IMR-90 (cell line): ENCODE measurements at regions not wholly inside any gene's neighbourhood (a gene's known extent, or its start where the extent isn't known, plus 50 kb on each side); places are given as distances from the start of the nearest gene placed in this dataset.
A peak's percentile ranks its signal among the peaks of the same experiment; 100 is the strongest.

Experiments
- ATAC-seq: fragments of 200-7000 bp; cut with Tn5 transposase; 2 replicates; pipeline ENCODE4 v1.9.1; 2020; ENCODE audit warnings: low read depth, mild to moderate bottlenecking, moderate library complexity
- BruUV-seq: library from RNA; stranded (reverse); fragments of 400-500 nt; replicated peaks from 2 replicates; lab custom pipeline; 2021; lab: Mats Ljungman, UMichigan
- CTCF ChIA-PET: fragments of 300-600 bp; formaldehyde crosslinking; extraction: SDS; loops from one replicate; lab custom pipeline; 2021; ENCODE audit warnings: antibody characterized with exemption; lab: Yijun Ruan, JAX
- POLR2A ChIA-PET: fragments of 300-600 bp; sonication (Branson Sonifier 250); formaldehyde crosslinking; loops from one replicate; lab custom pipeline; 2022; ENCODE audit warnings: antibody characterized with exemption; ENCODE audit not compliant: unreplicated experiment; lab: Charles Lee
- DNase-seq: peaks from one replicate; pipeline ENCODE4 v3.0.0; 2013
- H2AFZ ChIP-seq: replicated peaks from 2 replicates; pipeline ENCODE3; 2013; ENCODE audit warnings: low read length, mild to moderate bottlenecking; ENCODE audit not compliant: poor library complexity
- H2AK5ac ChIP-seq: 2 replicates; pipeline ENCODE4 v1.6.1; 2013; ENCODE audit warnings: low read depth, low read length, inconsistent platforms
- H2AK9ac ChIP-seq: replicated peaks from 2 replicates; pipeline ENCODE3; 2013; ENCODE audit warnings: mild to moderate bottlenecking, low read depth, low read length, moderate library complexity; ENCODE audit not compliant: poor library complexity
- H2BK120ac ChIP-seq: 2 replicates; pipeline ENCODE4 v1.6.1; 2013; ENCODE audit warnings: low read depth, low read length, inconsistent platforms
- H2BK15ac ChIP-seq: 3 replicates; pipeline ENCODE4 v1.6.1; 2013; ENCODE audit warnings: low read depth, low read length, inconsistent platforms
- H2BK20ac ChIP-seq: 2 replicates; pipeline ENCODE4 v1.6.1; 2013; ENCODE audit warnings: low read depth, mild to moderate bottlenecking, inconsistent platforms, low read length, moderate library complexity
- H2BK5ac ChIP-seq: 2 replicates; pipeline ENCODE4 v1.6.1; 2013; ENCODE audit warnings: mild to moderate bottlenecking, low read depth, low read length, inconsistent platforms; ENCODE audit not compliant: poor library complexity, severe bottlenecking
- H3K14ac ChIP-seq: replicated peaks from 2 replicates; pipeline ENCODE4 v1.6.1; 2013; ENCODE audit warnings: low read depth, low read length, inconsistent platforms
- H3K18ac ChIP-seq: 2 replicates; pipeline ENCODE4 v1.6.1; 2013; ENCODE audit warnings: low read depth, low read length, control low read depth
- H3K23ac ChIP-seq: 2 replicates; pipeline ENCODE4 v1.6.1; 2013; ENCODE audit warnings: low read depth, low read length, inconsistent platforms
- H3K27ac ChIP-seq: 2 replicates; pipeline ENCODE4 v1.5.1; 2013; ENCODE audit warnings: mild to moderate bottlenecking, control low read depth, low read length; ENCODE audit not compliant: insufficient read depth
- H3K27me3 ChIP-seq: 2 replicates; pipeline ENCODE4 v1.6.1; 2013; ENCODE audit warnings: low read length; ENCODE audit not compliant: control insufficient read depth, insufficient read depth
- H3K36me3 ChIP-seq: 2 replicates; pipeline ENCODE4 v1.6.1; 2013; ENCODE audit warnings: low read length, mixed read lengths; ENCODE audit not compliant: control insufficient read depth, insufficient read depth
- H3K4ac ChIP-seq: 2 replicates; pipeline ENCODE4 v1.6.1; 2013; ENCODE audit warnings: low read depth, low read length, inconsistent platforms
- H3K4me1 ChIP-seq: 2 replicates; pipeline ENCODE4 v1.6.1; 2013; ENCODE audit warnings: low read length, mixed read lengths; ENCODE audit not compliant: control insufficient read depth, insufficient read depth
- H3K4me2 ChIP-seq: 2 replicates; pipeline ENCODE4 v1.6.1; 2013; ENCODE audit warnings: low read depth, mild to moderate bottlenecking, control low read depth, low read length, moderate library complexity
- H3K4me3 ChIP-seq: 2 replicates; pipeline ENCODE4 v1.5.1; 2013; ENCODE audit warnings: low read depth, mild to moderate bottlenecking, control low read depth, low read length, moderate library complexity; ENCODE audit not compliant: insufficient read depth
- H3K56ac ChIP-seq: 2 replicates; pipeline ENCODE4 v1.6.1; 2013; ENCODE audit warnings: low read length, inconsistent platforms; ENCODE audit not compliant: insufficient read depth; ENCODE audit errors: extremely low read depth
- H3K79me1 ChIP-seq, 2 experiments: 2 replicates each; pipeline ENCODE4 v1.6.1; 2013; ENCODE audit warnings: low read length in 2 of 2, inconsistent platforms in 1 of 2, low read depth in 1 of 2
- H3K9ac ChIP-seq: 2 replicates; pipeline ENCODE4 v1.6.1; 2013; ENCODE audit warnings: low read depth, low read length, control low read depth
- H3K9me1 ChIP-seq: 2 replicates; pipeline ENCODE4 v1.6.1; 2013; ENCODE audit warnings: low read length, inconsistent platforms; ENCODE audit not compliant: insufficient read depth
- H3K9me3 ChIP-seq: 2 replicates; pipeline ENCODE4 v1.6.1; 2013; ENCODE audit warnings: low read length; ENCODE audit not compliant: control insufficient read depth, insufficient read depth
- H4K20me1 ChIP-seq: 2 replicates; pipeline ENCODE4 v1.6.1; 2013; ENCODE audit warnings: low read length, inconsistent platforms; ENCODE audit not compliant: insufficient read depth
- H4K5ac ChIP-seq: 2 replicates; pipeline ENCODE4 v1.6.1; 2013; ENCODE audit warnings: mild to moderate bottlenecking, low read depth, low read length, control low read depth
- H4K8ac ChIP-seq, 2 experiments: 2 replicates each; pipeline ENCODE4 v1.6.1; 2013; ENCODE audit warnings: low read depth in 2 of 2, low read length in 2 of 2, control low read depth in 1 of 2, inconsistent platforms in 1 of 2
- H4K91ac ChIP-seq: 2 replicates; pipeline ENCODE4 v1.6.1; 2013; ENCODE audit warnings: low read depth, low read length, inconsistent platforms; ENCODE audit not compliant: insufficient read depth
- BHLHE40 ChIP-seq: fragments of 150-350 bp; IDR thresholded peaks from 2 replicates; pipeline ENCODE4 v1.6.1; 2016; ENCODE audit warnings: mild to moderate bottlenecking, low read depth, low read length
- CEBPB ChIP-seq: IDR thresholded peaks from 2 replicates; pipeline ENCODE4 v1.6.1; 2012; ENCODE audit warnings: low read depth, low read length, improper control_type of control experiment
- FOS ChIP-seq: fragments of 150-350 bp; IDR thresholded peaks from 2 replicates; pipeline ENCODE4 v1.6.1; 2016; ENCODE audit warnings: low read depth, low read length
- MAFK ChIP-seq: IDR thresholded peaks from 2 replicates; pipeline ENCODE4 v1.6.1; 2012; ENCODE audit warnings: low read depth, low read length, improper control_type of control experiment
- MAZ ChIP-seq: IDR thresholded peaks from 2 replicates; pipeline ENCODE4 v1.6.1; 2012; ENCODE audit warnings: low read depth, mild to moderate bottlenecking, low read length, improper control_type of control experiment, moderate library complexity, borderline replicate concordance
- POLR2A ChIP-seq: IDR thresholded peaks from 2 replicates; pipeline ENCODE4 v1.6.1; 2012; ENCODE audit warnings: mild to moderate bottlenecking, low read depth, low read length
- RCOR1 ChIP-seq: IDR thresholded peaks from 2 replicates; pipeline ENCODE4 v1.6.1; 2012; ENCODE audit warnings: mild to moderate bottlenecking, low read length, improper control_type of control experiment; ENCODE audit not compliant: insufficient replicate concordance
- SMC3 ChIP-seq: fragments of 150-350 bp; IDR thresholded peaks from 2 replicates; pipeline ENCODE4 v1.6.1; 2016; ENCODE audit warnings: low read depth, mild to moderate bottlenecking, antibody characterized with exemption, low read length, moderate library complexity
- WGBS, 2 experiments: methylation state at CpG; one replicate each; pipeline versions ENCODE4 v1.1.5 to v1.1.7; 2013; ENCODE audit warnings: missing lambda C conversion rate in 2 of 2; ENCODE audit not compliant: insufficient read length in 1 of 2; ENCODE audit errors: extremely low coverage in 2 of 2; 5-methylcytosine and 5-hydroxymethylcytosine counted together
- dilution Hi-C: fragments of 300-500 bp; cut with HindIII; formaldehyde crosslinking; loops from one replicate; pipeline ENCODE4 v1.14.3; 2018; ENCODE audit warnings: low sequenced_read_pairs; ENCODE audit not compliant: unreplicated experiment
- in situ Hi-C: fragments of 300-500 bp; cut with MboI; formaldehyde crosslinking; loops from 3 replicates; pipeline ENCODE4 v1.14.3; 2019; ENCODE audit warnings: low sequenced_read_pairs, inconsistent platforms, mixed read lengths
- intact Hi-C: fragments of 100-400 bp; cut with micrococcal nuclease; formaldehyde crosslinking; loops from 2 replicates; pipeline ENCODE4 v1.10.0; 2022
- TF ChIP-seq, protein P1 (sequence below): fragments of 150-350 bp; IDR thresholded peaks from 2 replicates; pipeline ENCODE4 v1.6.1; 2017; ENCODE audit warnings: mild to moderate bottlenecking, antibody characterized with exemption, low read length, low read depth

DNA sequence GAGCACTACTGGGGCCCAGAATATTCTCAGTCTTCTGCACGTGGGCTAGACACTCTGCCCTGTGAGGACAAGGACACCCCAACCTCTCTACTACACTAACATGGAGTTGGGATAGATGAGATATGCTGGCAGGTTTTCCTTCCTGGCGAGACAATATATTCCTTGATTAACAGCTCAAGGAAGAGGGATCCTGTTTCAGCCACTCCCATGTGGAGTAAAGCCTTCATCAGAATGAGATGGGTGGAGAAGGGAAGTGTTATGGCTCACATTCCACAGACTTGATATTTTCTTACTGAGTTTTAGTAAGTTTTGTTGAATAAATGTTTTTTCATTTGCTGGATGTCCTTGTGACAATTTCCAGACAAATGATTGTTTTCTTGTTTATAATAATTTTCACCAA, 1187.6 kb downstream of the CDH12 start:
- BruUV-seq: no TSS peak
- H2BK120ac ChIP-seq: no peak overlapping the region
- H3K23ac ChIP-seq: no peak overlapping the region
- H3K56ac ChIP-seq: no peak overlapping the region
- dilution Hi-C loops (no loop called here), intact Hi-C loops (no loop called here), in situ Hi-C loops (no loop called here)
- no peaks in the 10 kb centered on the region for H3K36me3 ChIP-seq
- CTCF ChIA-PET: no interaction called here
- no peak overlapping the region for H4K8ac ChIP-seq
- no peak overlapping the region for H4K91ac ChIP-seq
- no peak overlapping the region for H3K27ac ChIP-seq
- no peak overlapping the region for H3K4me2 ChIP-seq
- ATAC-seq (no peak), DNase-seq (no peak)
- no peak overlapping the region for H2AK9ac ChIP-seq
- no peak overlapping the region for H2BK15ac ChIP-seq
- H3K9me3 ChIP-seq: no peaks in the 10 kb centered on the region; the same call in 1 of the 2 replicates
- peak overlapping the region; percentile 36; the same call in 1 of the 2 replicates for H4K5ac ChIP-seq
- peak overlapping the region; percentile 16; the same call in 1 of the 2 replicates for H3K18ac ChIP-seq
- H4K20me1 ChIP-seq: no peaks in the 10 kb centered on the region
- no peaks in the 10 kb centered on the region for H3K79me1 ChIP-seq
- H2BK5ac ChIP-seq: no peak overlapping the region
- H2AFZ ChIP-seq: no peak overlapping the region
- no CpG with 5 or more reads among the region's 2 CpGs for WGBS, 2 experiments
- H2BK20ac ChIP-seq: no peak overlapping the region
- no peaks in the 10 kb centered on the region for H3K27me3 ChIP-seq
- no peak overlapping the region for H3K14ac ChIP-seq
- no peak overlapping the region for H2AK5ac ChIP-seq
- POLR2A ChIA-PET: no interaction called here
- TF ChIP-seq RCOR1 (no peak), MAFK (no peak), BHLHE40 (no peak), CEBPB (no peak), SMC3 (no peak), MAZ (no peak), POLR2A (no peak), FOS (no peak)
- TF ChIP-seq, protein P1, sequence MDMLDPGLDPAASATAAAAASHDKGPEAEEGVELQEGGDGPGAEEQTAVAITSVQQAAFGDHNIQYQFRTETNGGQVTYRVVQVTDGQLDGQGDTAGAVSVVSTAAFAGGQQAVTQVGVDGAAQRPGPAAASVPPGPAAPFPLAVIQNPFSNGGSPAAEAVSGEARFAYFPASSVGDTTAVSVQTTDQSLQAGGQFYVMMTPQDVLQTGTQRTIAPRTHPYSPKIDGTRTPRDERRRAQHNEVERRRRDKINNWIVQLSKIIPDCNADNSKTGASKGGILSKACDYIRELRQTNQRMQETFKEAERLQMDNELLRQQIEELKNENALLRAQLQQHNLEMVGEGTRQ: no peak
- H3K4me3 ChIP-seq: no peak overlapping the region
- no peak overlapping the region for H3K4ac ChIP-seq
- no peaks in the 10 kb centered on the region for H3K4me1 ChIP-seq
- no peaks in the 10 kb centered on the region for H3K9me1 ChIP-seq
- no peak overlapping the region for H3K9ac ChIP-seq
